GM23338 (cell line): ENCODE measurements at regions not wholly inside any gene's neighbourhood (a gene's known extent, or its start where the extent isn't known, plus 50 kb on each side); places are given as distances from the start of the nearest gene placed in this dataset.

Source experiments
- CREB1 ChIP-seq: fragments of 250-450 bp; sonication (Bioruptor Pico); IDR thresholded peaks from 2 replicates; pipeline ENCODE4 v1.5.0; 2020; ENCODE audit warnings: low read depth, mild to moderate bottlenecking, moderate library complexity
- CTCF ChIP-seq, 2 experiments: fragments of 200-600 bp in 1 of 2; sonication (generic) in 1 of 2; conservative IDR thresholded peaks; 2 replicates each; pipeline versions ENCODE4 v1.5.1 to v1.6.1; 2016 to 2017; ENCODE audit warnings: antibody characterized with exemption in 2 of 2, low read depth in 2 of 2, mild to moderate bottlenecking in 2 of 2, moderate library complexity in 1 of 2
- EZH2phosphoT487 ChIP-seq: fragments of 200-600 bp; sonication (generic); IDR thresholded peaks from one replicate; pipeline ENCODE4 v1.8.1; 2018; ENCODE audit warnings: antibody characterized with exemption; ENCODE audit not compliant: unreplicated experiment
- POLR2AphosphoS5 ChIP-seq: IDR thresholded peaks from 2 replicates; pipeline ENCODE4 v1.6.1; 2016; ENCODE audit warnings: antibody characterized with exemption, low read depth

- TF ChIP-seq CTCF (conservative IDR thresholded peaks at IDR 0.05; ENCODE audit: low read depth in 2 of 2) = no peak
- no peak for TF ChIP-seq CREB1 (CRISPR knock-in tag)
- no peak for TF ChIP-seq EZH2phosphoT487
- TF ChIP-seq POLR2AphosphoS5 = no peak
Observed at GRCh38 chr2:30354621-30355020, 92.4 kb upstream of the LCLAT1 start.
